H9 (cell line): ENCODE measurements at regions not wholly inside any gene's neighbourhood (a gene's known extent, or its start where the extent isn't known, plus 50 kb on each side); places are given as distances from the start of the nearest gene placed in this dataset.

Source experiments
- DNase-seq: peaks from one replicate; pipeline ENCODE4 v3.0.0-alpha.2; 2017
- H2AFZ ChIP-seq: one replicate; pipeline ENCODE4 v1.6.1; 2013; ENCODE audit warnings: mild to moderate bottlenecking, low read length, control low read depth, moderate library complexity
- H2AK5ac ChIP-seq: 2 replicates; pipeline ENCODE4 v1.6.1; 2013; ENCODE audit warnings: low read length, control low read depth, mixed read lengths; ENCODE audit not compliant: insufficient read length
- H2BK120ac ChIP-seq: one replicate; pipeline ENCODE4 v1.6.1; 2013; ENCODE audit warnings: low read depth, mild to moderate bottlenecking, low read length, control low read depth, inconsistent platforms; ENCODE audit not compliant: poor library complexity, severe bottlenecking
- H2BK12ac ChIP-seq: 2 replicates; pipeline ENCODE4 v1.6.1; 2013; ENCODE audit warnings: low read length, control low read depth, mixed read lengths, low read depth; ENCODE audit not compliant: insufficient read length
- H2BK15ac ChIP-seq: 2 replicates; pipeline ENCODE4 v1.6.1; 2013; ENCODE audit warnings: low read depth, low read length, control low read depth
- H2BK20ac ChIP-seq: one replicate; pipeline ENCODE4 v1.6.1; 2013; ENCODE audit warnings: low read depth, mild to moderate bottlenecking, low read length, control low read depth, inconsistent platforms; ENCODE audit not compliant: poor library complexity, severe bottlenecking
- H2BK5ac ChIP-seq: 2 replicates; pipeline ENCODE4 v1.6.1; 2013; ENCODE audit warnings: low read length, control low read depth, mixed read lengths; ENCODE audit not compliant: insufficient read length
- H3K14ac ChIP-seq: 2 replicates; pipeline ENCODE4 v1.6.1; 2013; ENCODE audit warnings: low read length, control low read depth; ENCODE audit not compliant: insufficient read depth
- H3K18ac ChIP-seq: 2 replicates; pipeline ENCODE4 v1.6.1; 2013; ENCODE audit warnings: low read depth, mild to moderate bottlenecking, mixed read lengths, low read length, control low read depth; ENCODE audit not compliant: insufficient read length
- H3K23ac ChIP-seq: 2 replicates; pipeline ENCODE4 v1.6.1; 2013; ENCODE audit warnings: low read length, control low read depth, mixed read lengths, low read depth; ENCODE audit not compliant: insufficient read length
- H3K23me2 ChIP-seq: 2 replicates; pipeline ENCODE4 v1.6.1; 2013; ENCODE audit warnings: low read depth, mild to moderate bottlenecking, mixed read lengths, low read length, control low read depth; ENCODE audit not compliant: insufficient read length, poor library complexity, severe bottlenecking
- H3K27ac ChIP-seq: 2 replicates; pipeline ENCODE4 v1.5.1; 2013; ENCODE audit warnings: low read length, control low read depth, mixed read lengths, low read depth; ENCODE audit not compliant: insufficient read length
- H3K27me3 ChIP-seq: 2 replicates; pipeline ENCODE4 v1.6.1; 2013; ENCODE audit warnings: low read length, control low read depth, inconsistent platforms; ENCODE audit not compliant: insufficient read depth
- H3K4ac ChIP-seq: 2 replicates; pipeline ENCODE4 v1.6.1; 2013; ENCODE audit warnings: low read depth, mild to moderate bottlenecking, control low read depth, inconsistent platforms, low read length, moderate library complexity
- H3K4me1 ChIP-seq: 2 replicates; pipeline ENCODE4 v1.6.1; 2013; ENCODE audit warnings: low read length, control low read depth, inconsistent platforms; ENCODE audit not compliant: insufficient read depth
- H3K4me2 ChIP-seq: 2 replicates; pipeline ENCODE4 v1.6.1; 2013; ENCODE audit warnings: low read length, control low read depth, mixed read lengths; ENCODE audit not compliant: insufficient read length, insufficient read depth
- H3K56ac ChIP-seq: 2 replicates; pipeline ENCODE4 v1.6.1; 2013; ENCODE audit warnings: low read depth, mild to moderate bottlenecking, mixed read lengths, low read length, control low read depth; ENCODE audit not compliant: insufficient read length
- H3K79me1 ChIP-seq: 2 replicates; pipeline ENCODE4 v1.6.1; 2013; ENCODE audit warnings: low read depth, mild to moderate bottlenecking, moderate library complexity, low read length, control low read depth, inconsistent platforms; ENCODE audit not compliant: insufficient read depth, poor library complexity, severe bottlenecking
- H3K79me2 ChIP-seq: 2 replicates; pipeline ENCODE4 v1.6.1; 2013; ENCODE audit warnings: low read length, control low read depth, inconsistent platforms; ENCODE audit not compliant: insufficient read depth
- H3K9ac ChIP-seq: 2 replicates; pipeline ENCODE4 v1.6.1; 2013; ENCODE audit warnings: low read length, control low read depth, mixed read lengths; ENCODE audit not compliant: insufficient read length; ENCODE audit errors: extremely low read depth
- H3K9me3 ChIP-seq: one replicate; pipeline ENCODE4 v1.6.1; 2013; ENCODE audit warnings: low read depth, low read length, inconsistent platforms; ENCODE audit not compliant: control insufficient read depth
- H3T11ph ChIP-seq: one replicate; pipeline ENCODE4 v1.6.1; 2013; ENCODE audit warnings: mild to moderate bottlenecking, low read length, control low read depth, inconsistent platforms
- H4K20me1 ChIP-seq: one replicate; pipeline ENCODE4 v1.6.1; 2013; ENCODE audit not compliant: control insufficient read depth, insufficient read length, insufficient read depth
- H4K5ac ChIP-seq: 2 replicates; pipeline ENCODE4 v1.6.1; 2013; ENCODE audit warnings: low read depth, mild to moderate bottlenecking, mixed read lengths, low read length, control low read depth; ENCODE audit not compliant: insufficient read length
- H4K8ac ChIP-seq: replicated peaks from 2 replicates; pipeline ENCODE4 v1.6.1; 2013; ENCODE audit warnings: low read length, control low read depth, mixed read lengths, low read depth; ENCODE audit not compliant: insufficient read length
- H4K91ac ChIP-seq: 2 replicates; pipeline ENCODE4 v1.6.1; 2013; ENCODE audit warnings: low read depth, mild to moderate bottlenecking, moderate library complexity, mixed read lengths, low read length, control low read depth; ENCODE audit not compliant: insufficient read length
- H3K27ac Mint-ChIP-seq, 3 experiments: 2 replicates in 2 of 3; 3 replicates in 1 of 3; pipeline ENCODE4 v1.8.0; 2020 to 2021; ENCODE audit warnings: mixed read lengths in 3 of 3, mild to moderate bottlenecking in 1 of 3, moderate library complexity in 1 of 3
- H3K27me3 Mint-ChIP-seq: 2 replicates; pipeline ENCODE4 v1.8.0; 2021; ENCODE audit warnings: low read depth, mild to moderate bottlenecking, moderate library complexity, mixed read lengths
- H3K36me3 Mint-ChIP-seq, 3 experiments: 2 replicates in 2 of 3; 3 replicates in 1 of 3; pipeline ENCODE4 v1.8.0; 2020 to 2021; ENCODE audit warnings: low read depth in 3 of 3, mixed read lengths in 3 of 3; ENCODE audit not compliant: insufficient read depth in 1 of 3
- H3K4me1 Mint-ChIP-seq, 2 experiments: 2 replicates each; pipeline ENCODE4 v1.8.0; 2020; ENCODE audit warnings: mixed read lengths in 2 of 2
- H3K4me3 Mint-ChIP-seq, 2 experiments: 2 replicates in 1 of 2; 3 replicates in 1 of 2; pipeline ENCODE4 v1.8.0; 2020 to 2021; ENCODE audit warnings: mild to moderate bottlenecking in 2 of 2, mixed read lengths in 2 of 2, moderate library complexity in 1 of 2
- H3K9me3 Mint-ChIP-seq, 2 experiments: 2 replicates in 1 of 2; 3 replicates in 1 of 2; pipeline ENCODE4 v1.8.0; 2020; ENCODE audit warnings: mild to moderate bottlenecking in 2 of 2, mixed read lengths in 2 of 2, moderate library complexity in 1 of 2
- CTCF ChIP-seq: fragments of 200-600 bp; sonication (generic); conservative IDR thresholded peaks from 3 replicates; pipeline ENCODE4 v1.8.0; 2021; ENCODE audit warnings: antibody characterized with exemption, mild to moderate bottlenecking
- WGBS: extraction: QIAGEN DNeasy Blood & Tissue Kit; methylation state at CpG from one replicate; pipeline ENCODE4 v1.1.7; 2013; ENCODE audit warnings: missing lambda C conversion rate, low lambda C conversion rate, mixed read lengths; ENCODE audit not compliant: insufficient read length; ENCODE audit errors: extremely low coverage; 5-methylcytosine and 5-hydroxymethylcytosine counted together

- H3K23me2 ChIP-seq: no peaks in the 10 kb centered on the region
- no peak overlapping the region for H2BK5ac ChIP-seq
- H3T11ph ChIP-seq: no peak overlapping the region
- H3K4me2 ChIP-seq: no peak overlapping the region
- H2BK12ac ChIP-seq: no peak overlapping the region
- Mint-ChIP-seq H3K27ac (no peak overlapping the region), H3K36me3 (peaks cover 18 to 51% (median 26%) of the 10 kb centered on the region in 3 experiments; a peak in 6 of 7 replicates), H3K9me3 (peaks cover 32 to 41% of the 10 kb centered on the region in 2 experiments), H3K4me3 (no peak overlapping the region), H3K4me1 (peaks cover 5 to 7% of the 10 kb centered on the region in 2 experiments; a peak in 3 of 4 replicates), H3K27me3 (peaks cover 2% of the 10 kb centered on the region)
- no peak overlapping the region for H3K14ac ChIP-seq
- H3K9me3 ChIP-seq: no peaks in the 10 kb centered on the region
- no peak overlapping the region for H2BK20ac ChIP-seq
- H2AK5ac ChIP-seq: no peak overlapping the region
- H3K56ac ChIP-seq: no peak overlapping the region
- no peak for DNase-seq
- H4K8ac ChIP-seq: no peak overlapping the region
- H4K91ac ChIP-seq: no peak overlapping the region
- no peak overlapping the region for H2BK15ac ChIP-seq
- no peaks in the 10 kb centered on the region for H4K20me1 ChIP-seq
- no peak overlapping the region for H3K9ac ChIP-seq
- no CpG with 5 or more reads among the region's 4 CpGs for WGBS
- no peaks in the 10 kb centered on the region for H3K4me1 ChIP-seq
- no peak for TF ChIP-seq CTCF
- no peak overlapping the region for H3K4ac ChIP-seq
- H3K18ac ChIP-seq: no peak overlapping the region
- H3K27ac ChIP-seq: no peak overlapping the region
- no peak overlapping the region for H4K5ac ChIP-seq
- H3K79me1 ChIP-seq: no peaks in the 10 kb centered on the region
- H3K79me2 ChIP-seq: no peaks in the 10 kb centered on the region
- H2BK120ac ChIP-seq: no peak overlapping the region
- no peak overlapping the region for H2AFZ ChIP-seq
- no peaks in the 10 kb centered on the region for H3K27me3 ChIP-seq
- no peak overlapping the region for H3K23ac ChIP-seq
Measured at GRCh38 chr3:16741103-16741758, 136.0 kb upstream of the DAZL start.
